ENCODE measurements at regions not wholly inside any gene's neighbourhood (a gene's known extent, or its start where the extent isn't known, plus 50 kb on each side); places are given as distances from the start of the nearest gene placed in this dataset.
"Not testable (repeated sequence)": the region's sequence is repeated elsewhere in the genome, so short reads cannot be mapped to it uniquely, and the experiment has no call there.

DNA sequence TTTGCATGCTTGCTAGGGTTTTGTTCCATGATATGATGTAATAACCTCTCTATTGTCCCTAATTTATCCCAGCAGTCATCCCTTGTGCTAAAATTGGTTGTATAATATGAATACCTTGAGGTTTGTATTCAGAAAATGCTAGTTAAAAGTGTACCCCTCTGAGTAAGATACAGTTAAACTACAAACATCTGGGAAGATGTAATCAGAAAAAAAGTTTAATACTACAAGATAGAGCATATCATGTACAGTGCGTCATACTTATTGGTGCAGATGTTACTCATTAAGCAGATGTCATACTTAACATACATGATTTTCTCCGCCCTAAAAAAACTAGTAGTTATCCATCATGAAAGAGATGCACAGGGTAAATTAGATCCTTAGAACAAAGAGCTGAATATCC is 336.1 kb upstream of the KCND2 start:
- Mint-ChIP-seq H3K36me3 (ENCODE audit: low read depth) (no peaks in the 10 kb centered on the region), H3K27ac (no peak overlapping the region), H3K9me3 (no peaks in the 10 kb centered on the region), H3K4me3 (no peak overlapping the region), H3K4me1 (no peaks in the 10 kb centered on the region), H3K27me3 (no peaks in the 10 kb centered on the region)
- CTCF ChIA-PET, result no interaction called here
- no peak for DNase-seq
- POLR2A ChIA-PET, result no interaction called here

DNA sequence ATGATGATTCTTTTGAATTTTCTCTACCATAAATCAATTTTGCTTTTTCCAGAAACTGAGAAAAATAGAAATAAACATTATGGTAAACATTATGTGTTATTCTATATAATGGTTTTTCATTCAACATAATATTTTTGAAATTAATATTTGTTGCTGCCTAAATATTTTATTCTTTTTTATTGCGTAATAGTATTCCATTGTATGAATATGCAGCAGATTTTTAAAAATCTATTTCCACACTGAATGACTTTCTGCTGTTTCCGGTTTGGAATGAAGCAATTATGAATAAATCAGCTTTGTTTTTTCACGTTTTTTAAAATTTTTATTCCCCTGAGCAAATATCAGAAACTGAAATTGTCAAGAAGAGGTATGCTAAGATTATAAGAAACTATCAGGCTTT is 335.2 kb upstream of the KCND2 start:
- ChIA-PET POLR2A (no interaction called here), CTCF (no interaction called here)

DNA sequence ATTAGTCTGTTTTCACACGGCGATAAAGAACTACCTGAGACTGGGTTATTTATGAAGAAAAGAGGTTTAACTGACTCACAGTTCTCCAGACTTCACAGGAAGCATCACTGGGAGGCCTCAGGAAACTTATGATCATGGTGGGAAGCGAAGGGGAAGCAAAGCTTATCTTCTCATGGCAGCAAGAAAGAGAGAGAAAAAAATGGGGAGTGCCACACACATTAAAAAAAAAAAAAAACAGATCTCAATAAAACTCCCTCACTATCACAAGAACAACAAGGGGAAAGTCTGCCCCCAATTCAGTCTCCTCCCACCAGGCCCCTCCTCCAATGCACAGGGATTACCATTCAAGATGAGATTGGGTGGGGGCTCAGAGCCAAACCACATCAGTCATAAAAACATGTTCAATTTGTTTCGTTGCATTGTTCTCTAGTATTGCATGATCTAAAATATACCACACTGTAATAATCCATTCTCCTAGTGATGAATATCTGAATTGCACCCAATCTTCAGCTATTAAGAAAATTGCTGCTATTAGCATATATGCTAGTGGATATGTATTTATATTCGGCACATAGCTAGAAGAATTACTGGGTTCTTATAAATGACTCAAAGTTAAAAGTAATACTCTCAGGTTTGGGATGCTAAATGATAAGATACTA is 328.9 kb upstream of the KCND2 start:
- Mint-ChIP-seq H3K4me1 (no peaks in the 10 kb centered on the region), H3K27ac (no peak overlapping the region), H3K9me3 (no peaks in the 10 kb centered on the region), H3K27me3 (no peaks in the 10 kb centered on the region), H3K4me3 (no peak overlapping the region), H3K36me3 (ENCODE audit: low read depth) (no peaks in the 10 kb centered on the region)
- CTCF ChIA-PET, result no interaction called here
- POLR2A ChIA-PET, result no interaction called here
- DNase-seq, result no peak

More for the DNA sequence above, 335.2 kb upstream of the KCND2 start:
- no peak for DNase-seq
- Mint-ChIP-seq H3K4me1 (no peaks in the 10 kb centered on the region), H3K27me3 (no peaks in the 10 kb centered on the region), H3K36me3 (ENCODE audit: low read depth) (no peaks in the 10 kb centered on the region), H3K27ac (no peak overlapping the region), H3K4me3 (no peak overlapping the region), H3K9me3 (no peaks in the 10 kb centered on the region)

DNA sequence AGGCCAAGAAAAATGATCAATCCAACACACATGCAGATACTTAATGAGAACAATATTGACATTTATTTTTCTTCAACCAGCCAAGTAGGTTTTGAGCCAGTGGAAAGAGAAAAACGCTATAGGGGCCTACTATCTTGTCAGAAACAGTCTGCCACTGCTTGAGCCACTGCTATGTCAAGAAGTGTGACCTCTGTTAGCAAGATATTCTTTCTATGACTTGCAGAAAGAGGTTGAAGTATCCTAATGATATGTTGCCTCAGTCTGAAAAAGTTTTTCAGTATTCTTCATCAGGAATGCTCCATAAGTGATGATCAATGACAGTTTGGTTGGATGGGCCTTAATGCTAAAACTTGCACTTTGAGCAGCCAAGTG is 328.4 kb upstream of the KCND2 start:
- H3K27me3 Mint-ChIP-seq, result no peaks in the 10 kb centered on the region
- ChIA-PET POLR2A (no interaction called here), CTCF (no interaction called here)
- H3K27ac Mint-ChIP-seq, result no peak overlapping the region
- no peaks in the 10 kb centered on the region for H3K4me1 Mint-ChIP-seq
- H3K9me3 Mint-ChIP-seq, result no peaks in the 10 kb centered on the region
- no peak overlapping the region for H3K4me3 Mint-ChIP-seq
- no peaks in the 10 kb centered on the region for H3K36me3 Mint-ChIP-seq (ENCODE audit: low read depth)
- DNase-seq, result no peak

DNA sequence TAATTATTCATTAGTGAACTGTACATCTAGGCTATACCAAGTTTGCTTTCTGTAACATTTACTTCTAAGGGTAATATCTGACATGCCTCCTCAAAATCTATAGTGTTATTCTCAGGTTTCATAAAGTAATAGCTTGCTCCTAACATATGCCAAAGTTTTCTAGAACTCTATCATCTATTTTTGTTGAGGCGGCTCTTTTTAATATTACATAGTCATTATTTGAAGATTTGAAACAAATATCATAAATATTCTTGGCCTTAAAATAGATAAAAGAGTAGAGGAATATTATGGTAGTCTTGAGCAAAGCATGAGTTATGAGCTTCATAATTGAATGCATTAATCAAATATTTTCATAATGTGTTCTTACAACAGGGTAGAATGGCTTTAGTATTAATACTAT is 327.2 kb upstream of the KCND2 start:
- H3K27ac Mint-ChIP-seq, result no peak overlapping the region
- ChIA-PET CTCF (no interaction called here), POLR2A (no interaction called here)
- no peaks in the 10 kb centered on the region for H3K4me1 Mint-ChIP-seq
- no peaks in the 10 kb centered on the region for H3K36me3 Mint-ChIP-seq (ENCODE audit: low read depth)
- H3K27me3 Mint-ChIP-seq, result no peaks in the 10 kb centered on the region
- no peak overlapping the region for H3K4me3 Mint-ChIP-seq
- H3K9me3 Mint-ChIP-seq, result peaks cover 3% of the 10 kb centered on the region
- no peak for DNase-seq

DNA sequence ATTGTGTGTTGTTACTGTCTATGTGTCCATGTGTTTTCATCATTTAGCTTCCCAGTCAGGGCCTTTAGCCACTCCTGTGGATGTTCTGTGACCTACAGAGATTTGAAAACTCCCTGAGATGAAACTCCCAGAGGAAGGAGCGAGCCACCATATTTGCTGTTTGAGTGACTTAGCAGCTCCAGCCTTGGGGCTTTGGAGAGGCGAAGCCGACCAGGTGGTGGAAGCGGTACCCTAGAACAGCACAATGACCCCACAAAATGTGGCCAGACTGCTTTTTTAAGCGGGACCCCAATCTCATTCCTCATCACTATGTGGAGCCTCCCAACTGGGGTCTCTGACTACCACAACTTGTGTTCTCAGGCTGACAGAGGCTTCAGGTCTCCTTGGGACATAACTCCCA is 323.9 kb upstream of the KCND2 start:
- Mint-ChIP-seq H3K36me3 (ENCODE audit: low read depth) (no peaks in the 10 kb centered on the region), H3K27me3 (no peaks in the 10 kb centered on the region), H3K27ac (no peak overlapping the region), H3K4me1 (no peaks in the 10 kb centered on the region), H3K4me3 (no peak overlapping the region), H3K9me3 (peaks cover 3% of the 10 kb centered on the region)
- POLR2A ChIA-PET, result no interaction called here
- DNase-seq, result no peak
- CTCF ChIA-PET, result no interaction called here

DNA sequence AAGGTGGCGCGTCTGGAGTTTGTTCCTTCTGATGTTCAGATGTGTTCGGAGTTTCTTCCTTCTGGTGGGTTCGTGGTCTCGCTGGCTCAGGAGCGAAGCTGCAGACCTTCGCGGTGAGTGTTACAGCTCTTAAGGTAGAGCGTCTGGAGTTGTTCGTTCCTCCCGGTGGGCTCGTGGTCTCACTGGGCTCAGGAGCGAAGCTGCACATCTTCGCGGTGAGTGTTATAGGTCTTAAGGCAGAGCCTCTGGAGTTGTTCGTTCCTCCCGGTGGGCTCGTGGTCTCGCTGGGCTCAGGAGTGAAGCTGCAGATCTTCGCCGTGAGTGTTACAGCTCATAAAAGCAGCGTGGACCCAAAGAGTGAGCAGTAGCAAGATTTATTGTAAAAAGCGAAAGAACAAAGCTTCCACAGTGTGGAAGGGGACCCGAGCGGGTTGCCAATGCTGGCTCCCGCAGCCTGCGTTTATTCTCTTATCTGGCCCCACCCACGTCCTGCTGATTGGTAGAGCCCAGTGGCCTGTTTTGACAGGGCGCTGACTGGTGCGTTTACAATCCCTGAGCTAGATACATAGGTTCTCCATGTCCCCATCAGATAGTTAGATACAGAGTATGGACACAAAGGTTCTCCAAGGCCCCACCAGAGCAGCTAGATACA is 322.5 kb upstream of the KCND2 start:
- H3K4me1 Mint-ChIP-seq; H3K9me3 Mint-ChIP-seq; H3K4me3 Mint-ChIP-seq; DNase-seq; H3K36me3 Mint-ChIP-seq (ENCODE audit: low read depth); POLR2A ChIA-PET; H3K27me3 Mint-ChIP-seq; H3K27ac Mint-ChIP-seq; CTCF ChIA-PET: not testable (repeated sequence)

DNA sequence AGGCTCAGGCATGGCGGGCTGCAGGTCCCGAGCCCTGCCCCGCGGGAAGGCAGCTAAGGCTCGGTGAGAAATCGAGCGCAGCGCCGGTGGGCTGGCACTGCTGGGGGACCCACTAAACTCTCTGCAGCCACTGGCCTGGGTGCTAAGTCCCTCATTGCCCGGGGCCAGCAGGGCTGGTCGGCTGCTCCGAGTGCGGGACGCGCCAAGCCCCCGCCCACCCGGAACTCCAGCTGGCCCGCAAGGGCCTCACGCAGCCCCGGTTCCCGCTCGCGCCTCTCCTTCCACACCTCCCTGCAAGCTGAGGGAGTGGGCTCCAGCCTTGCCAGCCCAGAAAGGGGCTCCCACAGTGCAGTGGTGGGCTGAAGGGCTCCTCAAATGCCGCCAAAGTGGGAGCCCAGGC is 321.4 kb upstream of the KCND2 start:
- H3K4me3 Mint-ChIP-seq; H3K36me3 Mint-ChIP-seq (ENCODE audit: low read depth); CTCF ChIA-PET; H3K27ac Mint-ChIP-seq; H3K4me1 Mint-ChIP-seq; H3K9me3 Mint-ChIP-seq; DNase-seq; H3K27me3 Mint-ChIP-seq; POLR2A ChIA-PET: not testable (repeated sequence)

DNA sequence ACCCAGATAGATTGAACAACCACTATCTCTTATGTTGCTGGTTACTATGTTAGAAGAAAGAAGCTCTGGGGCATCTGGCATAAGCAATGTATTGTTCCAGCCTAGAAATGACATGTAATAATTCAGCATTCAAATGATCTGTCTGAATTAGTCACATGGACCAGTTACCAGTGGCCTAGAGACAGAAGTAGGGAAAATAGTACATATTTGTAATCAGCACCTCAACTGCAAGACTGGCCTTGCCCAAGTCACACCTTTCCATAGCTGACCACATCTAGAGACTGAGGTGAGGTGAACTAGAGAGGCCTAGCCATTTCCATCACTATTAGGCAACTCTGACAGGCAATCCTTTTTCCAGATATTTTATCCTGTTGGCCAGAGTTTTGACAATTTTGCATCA is 315.6 kb upstream of the KCND2 start:
- Mint-ChIP-seq H3K27ac (no peak overlapping the region), H3K4me3 (no peak overlapping the region), H3K36me3 (ENCODE audit: low read depth) (no peaks in the 10 kb centered on the region), H3K9me3 (no peaks in the 10 kb centered on the region), H3K27me3 (no peaks in the 10 kb centered on the region), H3K4me1 (no peaks in the 10 kb centered on the region)
- ChIA-PET CTCF (no interaction called here), POLR2A (no interaction called here)
- no peak for DNase-seq

DNA sequence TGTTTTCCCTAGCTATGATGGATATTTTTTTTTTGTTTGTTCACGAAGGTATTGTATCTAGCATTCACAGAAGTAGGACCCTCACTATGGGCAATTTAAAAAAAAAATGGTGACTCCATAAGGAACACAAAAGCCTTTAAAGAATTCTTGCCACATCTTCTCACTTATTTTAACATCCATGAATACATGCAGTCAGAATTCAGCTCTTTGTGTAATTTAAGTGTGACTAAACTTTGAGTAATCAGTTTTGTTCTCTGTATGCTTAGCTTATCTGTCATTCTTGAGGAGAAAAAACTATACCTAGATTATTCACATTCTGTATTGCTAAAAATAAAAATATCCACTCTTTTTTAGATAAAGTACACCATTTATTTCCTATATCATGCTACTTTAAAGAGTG is 313.2 kb upstream of the KCND2 start:
- ChIA-PET CTCF (no interaction called here), POLR2A (no interaction called here)
- Mint-ChIP-seq H3K4me3 (no peak overlapping the region), H3K36me3 (ENCODE audit: low read depth) (no peaks in the 10 kb centered on the region), H3K27ac (no peak overlapping the region), H3K9me3 (no peaks in the 10 kb centered on the region), H3K27me3 (no peaks in the 10 kb centered on the region), H3K4me1 (no peaks in the 10 kb centered on the region)
- no peak for DNase-seq

DNA sequence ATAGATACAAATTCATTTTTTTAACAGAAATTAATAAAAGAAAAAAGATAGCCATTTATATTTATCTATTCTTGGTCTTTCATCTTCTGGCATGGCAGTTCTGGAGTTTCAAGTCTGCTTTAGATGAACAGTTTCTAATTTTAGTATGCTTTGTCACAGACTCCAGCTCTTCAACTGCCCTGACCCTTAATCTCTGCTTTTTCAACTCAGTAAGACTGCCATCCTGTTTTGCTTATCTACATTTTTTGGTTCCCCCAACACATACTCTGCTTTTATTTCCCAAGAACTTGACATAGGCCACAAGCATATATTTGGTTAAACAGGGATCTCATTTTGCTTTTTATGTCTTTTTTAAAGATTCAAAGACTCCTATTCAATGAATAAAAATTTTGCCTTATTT is 309.3 kb upstream of the KCND2 start:
- H3K27me3 Mint-ChIP-seq, result no peaks in the 10 kb centered on the region
- no peaks in the 10 kb centered on the region for H3K36me3 Mint-ChIP-seq (ENCODE audit: low read depth)
- DNase-seq, result no peak
- no peaks in the 10 kb centered on the region for H3K4me1 Mint-ChIP-seq
- CTCF ChIA-PET, result no interaction called here
- no peaks in the 10 kb centered on the region for H3K9me3 Mint-ChIP-seq
- H3K27ac Mint-ChIP-seq, result no peak overlapping the region
- no peak overlapping the region for H3K4me3 Mint-ChIP-seq
- POLR2A ChIA-PET, result no interaction called here

DNA sequence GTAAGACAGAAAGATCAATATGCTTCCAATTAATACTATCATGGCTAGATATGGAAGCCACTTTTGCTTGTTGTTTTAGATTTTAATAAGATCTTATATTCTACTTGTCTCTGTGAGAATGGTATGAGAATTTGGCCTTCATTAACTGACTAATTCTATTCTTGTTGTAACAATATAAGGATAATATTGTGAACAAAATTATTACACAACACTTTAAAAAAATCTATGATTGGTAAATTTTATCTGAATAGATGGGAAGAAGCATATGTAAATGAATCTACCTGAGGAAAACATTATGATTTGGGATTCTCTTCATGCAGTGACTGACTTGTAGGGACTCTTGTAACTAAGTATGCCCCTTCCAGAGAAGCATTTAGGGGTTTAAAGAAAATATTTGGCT is 308.9 kb upstream of the KCND2 start:
- no peaks in the 10 kb centered on the region for H3K36me3 Mint-ChIP-seq (ENCODE audit: low read depth)
- no peaks in the 10 kb centered on the region for H3K27me3 Mint-ChIP-seq
- no peak overlapping the region for H3K4me3 Mint-ChIP-seq
- no peak for DNase-seq
- no peaks in the 10 kb centered on the region for H3K4me1 Mint-ChIP-seq
- ChIA-PET CTCF (no interaction called here), POLR2A (no interaction called here)
- H3K9me3 Mint-ChIP-seq, result no peaks in the 10 kb centered on the region
- H3K27ac Mint-ChIP-seq, result no peak overlapping the region

DNA sequence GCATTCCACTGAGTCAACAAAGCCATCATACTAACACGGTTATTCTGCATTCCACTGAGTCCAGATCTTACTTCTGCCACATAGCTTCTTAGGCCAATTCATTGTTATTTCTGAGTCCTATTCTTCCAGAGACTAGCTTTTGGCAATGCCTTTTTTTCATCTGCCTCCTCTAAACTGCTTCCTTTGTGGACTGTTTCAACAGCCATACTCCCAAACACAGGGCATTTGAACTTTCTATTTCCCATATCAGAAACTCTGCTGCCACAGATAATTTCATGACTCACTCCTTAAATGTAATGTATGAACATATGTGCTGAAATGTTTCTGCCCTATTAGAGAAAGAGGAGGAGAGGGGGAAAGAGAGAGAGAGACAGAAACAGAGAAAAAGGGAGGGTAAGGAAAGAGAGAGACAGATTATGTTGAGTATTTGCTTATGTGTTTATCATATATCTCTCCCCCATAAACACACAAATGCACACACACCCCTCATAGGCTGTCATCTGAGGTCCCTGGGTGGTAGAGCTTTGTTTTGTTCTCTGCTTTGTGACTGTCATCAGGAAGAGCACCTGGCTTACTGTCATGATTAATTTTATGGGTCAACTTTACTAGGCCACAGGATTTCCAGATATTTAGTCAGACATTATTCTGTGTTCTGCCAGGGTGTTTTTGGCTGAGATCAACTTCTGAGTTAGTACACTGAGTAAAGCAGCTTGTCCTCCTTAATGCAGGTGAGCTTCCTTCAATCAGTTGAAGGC is 308.0 kb upstream of the KCND2 start:
- H3K4me3 Mint-ChIP-seq, result no peak overlapping the region

DNA sequence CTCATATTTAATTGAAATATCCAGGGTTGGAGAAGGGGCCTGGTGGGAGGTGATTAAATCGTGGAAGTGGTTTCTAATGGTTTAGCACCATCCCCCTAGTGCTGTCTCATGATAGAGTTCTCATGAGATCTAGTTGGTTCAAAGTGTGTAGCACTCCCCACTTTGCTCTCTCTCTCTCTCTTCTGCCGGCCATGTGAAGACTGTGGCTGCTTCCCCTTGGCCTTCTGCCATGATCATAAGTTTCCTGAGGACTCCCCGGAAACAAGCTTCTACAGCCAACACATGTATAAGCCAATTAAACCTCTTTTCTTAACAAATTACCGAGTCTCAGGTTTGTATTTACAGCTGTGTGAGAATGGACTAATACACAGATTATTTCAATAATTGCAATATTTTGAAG is 305.8 kb upstream of the KCND2 start:
- POLR2A ChIA-PET, result no interaction called here

More for the DNA sequence above, 308.0 kb upstream of the KCND2 start:
- Mint-ChIP-seq H3K27ac (no peak overlapping the region), H3K4me1 (no peaks in the 10 kb centered on the region), H3K27me3 (no peaks in the 10 kb centered on the region), H3K36me3 (ENCODE audit: low read depth) (no peaks in the 10 kb centered on the region), H3K9me3 (no peaks in the 10 kb centered on the region)
- ChIA-PET POLR2A (no interaction called here), CTCF (no interaction called here)
- DNase-seq, result no peak

More for the DNA sequence above, 305.8 kb upstream of the KCND2 start:
- Mint-ChIP-seq H3K4me1 (no peaks in the 10 kb centered on the region), H3K4me3 (no peak overlapping the region), H3K9me3 (peaks cover 2% of the 10 kb centered on the region), H3K27me3 (no peaks in the 10 kb centered on the region), H3K27ac (no peak overlapping the region), H3K36me3 (ENCODE audit: low read depth) (no peaks in the 10 kb centered on the region)
- no peak for DNase-seq
- CTCF ChIA-PET, result no interaction called here
